SK-N-SH (cell line): ENCODE measurements at regions not wholly inside any gene's neighbourhood (a gene's known extent, or its start where the extent isn't known, plus 50 kb on each side); places are given as distances from the start of the nearest gene placed in this dataset.

Experiments used
- CTCF ChIA-PET: fragments of 300-600, 350-600 bp; formaldehyde crosslinking; extraction: SDS; loops from one replicate; lab custom pipeline; 2021; lab: Yijun Ruan, JAX
- POLR2A ChIA-PET: fragments of 350-600 bp; sonication (Branson Sonifier 250); formaldehyde crosslinking; extraction: SDS; loops from one replicate; lab custom pipeline; 2020; ENCODE audit warnings: antibody characterized with exemption, inconsistent platforms; lab: Yijun Ruan, JAX
- DNase-seq: peaks from one replicate; pipeline ENCODE4 v3.0.0; 2012
- H2AFZ ChIP-seq: fragments of 200-600 bp; sonication (generic); 2 replicates; pipeline ENCODE4 v1.8.1; 2016; ENCODE audit warnings: antibody characterized with exemption, mild to moderate bottlenecking, low read depth
- H3F3A ChIP-seq: fragments of 200-600 bp; sonication (generic); replicated peaks from 2 replicates; pipeline ENCODE3; 2016; ENCODE audit warnings: antibody characterized with exemption, mild to moderate bottlenecking; ENCODE audit not compliant: insufficient read depth
- H3K27ac ChIP-seq, 2 experiments: fragments of 200-500 bp in 1 of 2; fragments of 200-600 bp in 1 of 2; sonication (Bioruptor generic) in 1 of 2; sonication (generic), shearing (Covaris generic) in 1 of 2; 2 replicates each; pipeline versions ENCODE4 v1.5.1 to v1.6.1; 2014 to 2016; ENCODE audit warnings: low read depth in 2 of 2, inconsistent platforms in 1 of 2, low read length in 1 of 2, mild to moderate bottlenecking in 1 of 2, mixed read lengths in 1 of 2
- H3K27me3 ChIP-seq: fragments of 200-600 bp; sonication (generic), shearing (Covaris generic); 2 replicates; pipeline ENCODE4 v1.6.1; 2016; ENCODE audit warnings: mixed run types; ENCODE audit not compliant: insufficient read depth
- H3K36me3 ChIP-seq, 2 experiments: fragments of 200-500 bp in 1 of 2; fragments of 200-600 bp in 1 of 2; sonication (Bioruptor generic) in 1 of 2; sonication (generic) in 1 of 2; replicated peaks in 1 of 2; 2 replicates each; pipeline versions ENCODE3 to v1.5.1; 2014 to 2016; ENCODE audit warnings: low read length in 1 of 2, mild to moderate bottlenecking in 1 of 2; ENCODE audit not compliant: insufficient read depth in 2 of 2, control insufficient read depth in 1 of 2
- H3K4me1 ChIP-seq, 2 experiments: fragments of 200-500 bp in 1 of 2; fragments of 200-600 bp in 1 of 2; sonication (Bioruptor generic) in 1 of 2; sonication (generic), shearing (Covaris generic) in 1 of 2; 2 replicates each; pipeline versions ENCODE4 v1.5.1 to v1.6.1; 2014 to 2016; ENCODE audit warnings: low read depth in 1 of 2, low read length in 1 of 2, mixed run types in 1 of 2; ENCODE audit not compliant: insufficient read depth in 2 of 2, control insufficient read depth in 1 of 2
- H3K4me2 ChIP-seq: fragments of 200-600 bp; sonication (generic), shearing (Covaris generic); 2 replicates; pipeline ENCODE4 v1.6.1; 2017; ENCODE audit warnings: mixed run types
- H3K4me3 ChIP-seq, 2 experiments: fragments of 200-500 bp in 1 of 2; fragments of 200-600 bp in 1 of 2; sonication (Bioruptor generic) in 1 of 2; sonication (generic), shearing (Covaris generic) in 1 of 2; 2 replicates each; pipeline versions ENCODE4 v1.5.1 to v1.8.1; 2014 to 2016; ENCODE audit warnings: low read depth in 2 of 2, inconsistent platforms in 1 of 2, low read length in 1 of 2, mild to moderate bottlenecking in 1 of 2, mixed read lengths in 1 of 2, moderate library complexity in 1 of 2
- H3K79me2 ChIP-seq: fragments of 200-600 bp; sonication (generic); 2 replicates; pipeline ENCODE4 v1.8.1; 2017; ENCODE audit warnings: mild to moderate bottlenecking; ENCODE audit not compliant: insufficient read depth
- H3K9ac ChIP-seq: fragments of 200-600 bp; sonication (generic); 2 replicates; pipeline ENCODE4 v1.6.1; 2017; ENCODE audit warnings: mixed run types
- H3K9me2 ChIP-seq: fragments of 200-600 bp; sonication (generic); 2 replicates; pipeline ENCODE4 v1.6.1; 2017; ENCODE audit warnings: mixed run types
- H3K9me3 ChIP-seq: fragments of 200-600 bp; sonication (generic); 2 replicates; pipeline ENCODE4 v1.6.1; 2017; ENCODE audit warnings: mixed run types, mild to moderate bottlenecking, moderate library complexity
- H4K20me1 ChIP-seq: fragments of 200-600 bp; sonication (generic); 2 replicates; pipeline ENCODE4 v1.6.1; 2017; ENCODE audit warnings: mild to moderate bottlenecking, mixed run types; ENCODE audit not compliant: insufficient read depth
- CHD2 ChIP-seq: fragments of 150-350 bp; IDR thresholded peaks from 2 replicates; pipeline ENCODE4 v1.6.1; 2018; ENCODE audit warnings: low read length; ENCODE audit not compliant: partially characterized antibody
- ELF1 ChIP-seq: IDR thresholded peaks from 2 replicates; pipeline ENCODE4 v1.4.0; 2012
- FOSL2 ChIP-seq: IDR thresholded peaks from 2 replicates; pipeline ENCODE4 v1.4.0; 2012; ENCODE audit warnings: low read depth, mild to moderate bottlenecking, moderate library complexity, borderline replicate concordance
- FOXJ3 ChIP-seq: sonication (generic); formaldehyde crosslinking; IDR thresholded peaks from 2 replicates; pipeline ENCODE4 v1.5.1; 2020; ENCODE audit warnings: mild to moderate bottlenecking, missing genetic modification reagents
- JUND ChIP-seq: IDR thresholded peaks from 2 replicates; pipeline ENCODE4 v1.4.0; 2012
- MEF2A ChIP-seq: IDR thresholded peaks from 2 replicates; pipeline ENCODE4 v1.4.0; 2012; ENCODE audit warnings: low read depth, borderline replicate concordance
- MXI1 ChIP-seq: IDR thresholded peaks from 2 replicates; pipeline ENCODE4 v1.6.1; 2012; ENCODE audit warnings: mild to moderate bottlenecking, low read depth, low read length, improper control_type of control experiment
- NFIC ChIP-seq: IDR thresholded peaks from 2 replicates; pipeline ENCODE4 v1.4.0; 2012; ENCODE audit warnings: borderline replicate concordance
- NRF1 ChIP-seq: IDR thresholded peaks from 2 replicates; pipeline ENCODE4 v1.6.1; 2012; ENCODE audit warnings: low read depth, mild to moderate bottlenecking, low read length
- POLR2AphosphoS5 ChIP-seq: IDR thresholded peaks from 2 replicates; pipeline ENCODE4 v1.6.1; 2012; ENCODE audit warnings: low read depth, low read length
- RAD21 ChIP-seq: IDR thresholded peaks from 2 replicates; pipeline ENCODE4 v1.6.1; 2012; ENCODE audit warnings: mild to moderate bottlenecking, low read length
- RFX5 ChIP-seq: IDR thresholded peaks from 2 replicates; pipeline ENCODE4 v1.6.1; 2012; ENCODE audit warnings: mild to moderate bottlenecking, improper control_type of control experiment, low read length
- RXRA ChIP-seq: IDR thresholded peaks from 2 replicates; pipeline ENCODE4 v1.4.0; 2012; ENCODE audit warnings: low read depth, mild to moderate bottlenecking, borderline replicate concordance
- SIN3A ChIP-seq: IDR thresholded peaks from 2 replicates; pipeline ENCODE4 v1.6.1; 2012; ENCODE audit warnings: low read depth, mild to moderate bottlenecking, low read length, moderate library complexity, borderline replicate concordance
- SMC3 ChIP-seq: IDR thresholded peaks from 2 replicates; pipeline ENCODE4 v1.6.1; 2012; ENCODE audit warnings: low read depth, low read length, improper control_type of control experiment
- TAF1 ChIP-seq: IDR thresholded peaks from 2 replicates; pipeline ENCODE4 v1.6.1; 2012; ENCODE audit warnings: low read depth, mild to moderate bottlenecking, low read length, moderate library complexity, borderline replicate concordance
- TCF12 ChIP-seq: IDR thresholded peaks from 2 replicates; pipeline ENCODE4 v1.4.0; 2012
- USF1 ChIP-seq: IDR thresholded peaks from 2 replicates; pipeline ENCODE4 v1.4.0; 2012; ENCODE audit warnings: low read depth, borderline replicate concordance
- YY1 ChIP-seq: IDR thresholded peaks from 2 replicates; pipeline ENCODE4 v1.4.0; 2012; ENCODE audit warnings: low read depth, mild to moderate bottlenecking
- WGBS: methylation state at CpG from one replicate; pipeline ENCODE4 v1.1.6; 2017; ENCODE audit warnings: low lambda C conversion rate; 5-methylcytosine and 5-hydroxymethylcytosine counted together
- TF ChIP-seq, protein P1 (sequence below): IDR thresholded peaks from 2 replicates; pipeline ENCODE4 v1.4.0; 2012; ENCODE audit warnings: low read depth, borderline replicate concordance

DNA sequence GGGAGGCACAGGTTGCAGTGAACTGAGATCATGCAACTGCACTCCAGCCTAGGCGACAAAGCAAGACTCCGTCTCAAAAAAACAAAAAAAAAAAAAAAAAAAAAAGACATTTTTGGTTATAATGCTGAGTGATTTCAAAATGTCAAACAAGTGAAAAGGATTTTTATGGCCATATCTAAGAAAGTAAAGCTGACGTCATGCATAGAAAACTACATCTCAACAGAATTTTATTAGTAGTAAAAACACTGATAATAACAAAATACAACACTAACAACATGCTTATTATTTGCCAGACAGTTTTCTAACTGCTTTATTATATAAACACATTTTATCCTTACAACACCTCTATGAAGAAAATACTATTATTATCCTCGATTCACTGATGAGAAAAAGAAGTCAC is 833.0 kb upstream of the WWC1 start (continued):
- no peak for TF ChIP-seq CHD2

GRCh38 chr5:167460449-167461020 is 830.9 kb upstream of the WWC1 start:
- Histone ChIP-seq H3K4me2 (no peak overlapping the region), H2AFZ (no peak overlapping the region), H4K20me1 (no peaks in the 10 kb centered on the region), H3K9me3 (no peaks in the 10 kb centered on the region), H3F3A (no peaks in the 10 kb centered on the region), H3K27me3 (no peaks in the 10 kb centered on the region), H3K4me1 (no peaks in the 10 kb centered on the region; a peak in 1 of 4 replicates), H3K9ac (no peak overlapping the region), H3K9me2 (no peaks in the 10 kb centered on the region), H3K27ac (no peak overlapping the region), H3K4me3 (no peak overlapping the region), H3K36me3 (no peaks in the 10 kb centered on the region), H3K79me2 (no peaks in the 10 kb centered on the region)
- POLR2A ChIA-PET: no interaction called here
- TF ChIP-seq RXRA (no peak), RFX5 (no peak), YY1 (no peak), POLR2AphosphoS5 (no peak), ELF1 (no peak), FOXJ3 (CRISPR knock-in tag) (no peak), CHD2 (no peak), SMC3 (no peak), TCF12 (no peak), SIN3A (no peak), NRF1 (no peak), MEF2A (no peak), FOSL2 (no peak), USF1 (no peak), JUND (no peak), RAD21 (no peak), MXI1 (no peak), TAF1 (no peak), NFIC (no peak)
- TF ChIP-seq, protein P1, sequence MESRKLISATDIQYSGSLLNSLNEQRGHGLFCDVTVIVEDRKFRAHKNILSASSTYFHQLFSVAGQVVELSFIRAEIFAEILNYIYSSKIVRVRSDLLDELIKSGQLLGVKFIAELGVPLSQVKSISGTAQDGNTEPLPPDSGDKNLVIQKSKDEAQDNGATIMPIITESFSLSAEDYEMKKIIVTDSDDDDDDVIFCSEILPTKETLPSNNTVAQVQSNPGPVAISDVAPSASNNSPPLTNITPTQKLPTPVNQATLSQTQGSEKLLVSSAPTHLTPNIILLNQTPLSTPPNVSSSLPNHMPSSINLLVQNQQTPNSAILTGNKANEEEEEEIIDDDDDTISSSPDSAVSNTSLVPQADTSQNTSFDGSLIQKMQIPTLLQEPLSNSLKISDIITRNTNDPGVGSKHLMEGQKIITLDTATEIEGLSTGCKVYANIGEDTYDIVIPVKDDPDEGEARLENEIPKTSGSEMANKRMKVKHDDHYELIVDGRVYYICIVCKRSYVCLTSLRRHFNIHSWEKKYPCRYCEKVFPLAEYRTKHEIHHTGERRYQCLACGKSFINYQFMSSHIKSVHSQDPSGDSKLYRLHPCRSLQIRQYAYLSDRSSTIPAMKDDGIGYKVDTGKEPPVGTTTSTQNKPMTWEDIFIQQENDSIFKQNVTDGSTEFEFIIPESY: no peak
- CTCF ChIA-PET: no interaction called here
- DNase-seq: no peak
- WGBS: 28% methylated on average over 4 of the region's 4 CpGs
